NAMALWA (cell line): ENCODE measurements at regions not wholly inside any gene's neighbourhood (a gene's known extent, or its start where the extent isn't known, plus 50 kb on each side); places are given as distances from the start of the nearest gene placed in this dataset.
"Not testable (repeated sequence)": the region's sequence is repeated elsewhere in the genome, so short reads cannot be mapped to it uniquely, and the experiment has no call there.

Experiments used
- DNase-seq: peaks from one replicate; pipeline ENCODE4 v3.0.0-alpha.2; 2015; ENCODE audit warnings: low spot score

DNA sequence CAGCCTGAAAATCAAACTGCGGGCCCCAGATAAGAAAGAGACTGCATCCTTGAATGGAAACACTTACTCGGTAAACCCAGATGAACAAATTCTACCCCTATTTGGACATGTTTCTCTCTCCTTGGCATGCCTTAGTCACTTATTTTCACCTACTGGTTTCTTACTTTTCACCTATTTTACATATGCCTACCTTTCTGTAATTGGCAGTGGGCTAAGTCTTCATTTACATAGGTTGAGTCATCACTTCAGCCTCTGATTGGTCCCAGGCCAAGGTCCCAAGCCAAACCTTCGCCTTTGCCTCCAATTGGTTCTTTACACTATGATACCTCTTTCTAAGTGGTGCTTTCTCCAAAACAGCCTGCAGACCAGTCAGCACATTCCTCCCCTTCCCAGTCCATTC lies 111.3 kb downstream of the DYRK2 start:
- no peak for DNase-seq

DNA sequence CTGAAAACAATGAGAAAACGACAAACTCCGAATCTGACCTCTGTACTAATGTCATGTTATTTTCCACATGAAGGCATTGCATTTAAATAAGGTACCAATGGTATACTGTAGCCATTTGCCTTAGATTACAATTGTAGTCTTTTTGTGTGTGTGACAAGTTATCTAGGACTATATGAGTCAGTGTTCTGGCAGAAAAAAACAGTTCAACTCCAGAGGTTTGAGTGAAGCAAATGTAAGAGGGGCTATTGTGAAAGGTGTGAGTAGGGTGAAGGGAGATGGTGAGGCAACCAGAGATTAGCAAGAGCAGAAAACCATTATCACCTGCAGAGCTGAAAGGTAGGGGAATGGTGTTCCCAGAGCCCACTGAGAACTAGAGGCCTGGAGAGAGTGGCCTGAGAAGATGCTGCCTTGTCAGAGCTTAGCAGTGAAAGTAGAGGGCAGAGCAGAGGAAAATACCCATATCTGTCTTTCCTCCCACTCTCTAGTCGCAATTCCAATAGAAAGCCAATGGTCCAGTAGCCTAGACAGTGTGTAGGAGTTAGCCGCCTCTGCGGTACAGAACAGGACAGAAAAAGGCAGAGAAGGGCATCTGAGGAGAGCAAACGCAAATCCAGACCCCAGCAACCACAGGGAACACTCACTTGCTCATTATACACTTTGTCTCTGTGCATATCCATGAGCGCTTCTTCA lies 112.2 kb downstream of the DYRK2 start:
- DNase-seq: no peak

DNA sequence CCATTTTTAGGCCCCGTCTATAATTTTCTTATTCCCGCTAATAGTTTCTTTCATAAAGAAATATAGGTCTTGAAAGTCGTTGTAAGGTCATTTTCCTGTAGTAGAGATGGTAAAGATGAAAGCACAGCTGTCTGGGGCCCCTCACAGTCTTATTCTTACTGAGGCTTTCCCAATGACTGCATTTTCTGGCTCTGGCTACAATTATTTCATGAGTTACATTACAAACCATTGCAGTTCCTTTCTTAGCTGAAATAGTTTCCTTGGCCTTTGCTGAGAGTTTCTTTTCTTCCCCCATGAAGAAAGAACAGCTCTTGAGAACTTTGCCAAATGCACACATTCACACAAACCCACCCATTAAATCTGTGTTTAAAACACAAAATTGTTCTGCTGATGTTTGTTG lies 113.0 kb downstream of the DYRK2 start:
- DNase-seq: no peak

DNA sequence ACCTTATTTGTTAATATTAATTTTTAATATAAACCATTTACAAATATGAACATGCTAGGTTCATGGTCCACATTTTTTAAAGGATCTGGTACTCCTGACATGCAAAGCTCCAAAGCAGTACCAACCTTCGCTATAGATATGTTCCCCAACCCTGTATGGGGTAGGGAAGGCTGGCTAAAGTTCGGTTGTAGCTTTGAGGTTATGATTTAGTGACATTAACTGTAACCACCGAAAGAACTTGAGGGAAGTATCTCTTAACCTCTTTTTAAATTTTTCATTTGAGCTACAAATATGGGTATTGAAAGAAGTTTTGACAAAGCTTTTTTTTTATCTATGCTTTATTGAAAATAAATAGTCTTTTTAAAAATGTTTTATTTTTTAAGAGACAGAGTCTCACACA lies 115.5 kb downstream of the DYRK2 start:
- DNase-seq: no peak

DNA sequence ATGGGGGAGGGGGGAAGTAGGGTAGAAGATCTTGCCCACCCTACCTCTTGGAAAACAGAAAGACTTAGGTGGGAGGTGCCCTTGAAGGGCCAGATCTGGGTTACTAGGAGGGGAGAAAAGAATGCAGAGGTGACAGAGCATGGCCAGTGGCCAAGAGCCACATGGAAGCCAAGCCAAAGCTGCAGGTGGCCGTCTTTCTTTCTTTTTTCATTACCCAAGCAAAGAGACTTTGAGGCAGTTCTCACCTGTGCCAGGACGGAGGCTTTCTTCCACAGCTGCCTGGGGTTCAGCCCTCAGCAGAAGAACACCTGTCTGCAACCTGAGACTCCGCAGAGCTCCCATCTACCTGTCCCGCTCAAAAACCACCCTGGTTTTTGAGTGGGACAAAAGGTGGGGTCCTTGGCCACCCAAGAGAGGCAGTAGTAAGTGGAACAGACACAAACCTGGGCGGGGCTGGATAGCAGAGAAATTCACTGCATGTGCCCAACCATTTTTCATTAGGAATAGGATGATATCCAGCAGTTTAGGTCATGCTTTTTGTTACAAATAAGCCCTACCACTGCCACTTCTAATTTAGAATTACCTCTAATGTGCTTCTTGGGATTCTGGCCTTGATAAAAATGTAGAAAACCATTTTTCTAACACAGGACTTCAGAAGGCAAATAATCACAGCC lies 116.5 kb downstream of the DYRK2 start:
- DNase-seq: no peak

GRCh38 chr12:67765776-67766766 lies 117.5 kb downstream of the DYRK2 start:
- no peak for DNase-seq

DNA sequence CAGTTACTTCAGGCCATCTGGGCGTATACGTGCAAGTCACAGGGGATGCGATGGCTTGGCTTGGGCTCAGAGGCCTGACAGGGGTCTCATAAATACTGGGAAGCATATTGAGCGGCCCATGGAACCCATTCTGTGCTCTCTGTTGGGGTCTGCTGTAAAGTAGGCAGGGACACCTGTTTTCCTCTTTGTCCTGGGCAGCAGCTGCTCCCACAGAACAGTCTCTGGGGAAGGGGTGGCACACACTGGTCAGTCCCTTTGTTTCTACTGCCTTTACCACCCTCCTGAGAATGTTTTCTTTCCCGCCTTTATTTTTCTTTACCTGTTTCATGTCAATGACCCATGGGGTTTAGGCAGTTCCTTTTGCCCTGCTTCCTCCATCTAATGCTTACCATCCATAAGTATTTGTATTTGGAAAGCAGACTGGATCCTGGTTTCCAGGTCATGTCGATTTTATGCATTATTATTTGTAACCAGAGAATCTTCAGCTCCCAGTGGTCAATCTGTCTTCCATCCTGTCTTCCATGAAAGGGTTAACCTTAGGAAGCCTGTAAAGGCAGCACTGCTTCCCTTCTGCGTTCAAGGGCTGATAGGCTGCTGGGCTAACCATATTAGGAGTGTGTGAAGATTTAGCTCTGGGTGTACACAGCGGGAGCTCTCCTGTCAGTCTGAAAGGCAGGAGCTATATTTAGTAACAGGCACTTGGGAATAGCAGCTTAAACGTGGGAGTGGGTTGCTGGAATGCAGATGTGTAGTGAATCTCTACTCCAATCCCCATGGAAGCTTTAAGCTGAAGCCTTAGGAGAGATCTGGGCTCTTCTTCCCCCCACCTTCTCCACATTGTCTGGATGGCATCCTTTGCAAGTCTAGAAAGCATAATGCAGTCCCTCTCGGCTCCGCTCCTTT lies 124.0 kb downstream of the DYRK2 start:
- DNase-seq: no peak

GRCh38 chr12:67773896-67774295 lies 125.4 kb downstream of the DYRK2 start:
- no peak for DNase-seq

- no peak for DNase-seq
Observed at GRCh38 chr12:67774983-67775587, 126.5 kb downstream of the DYRK2 start.

DNA sequence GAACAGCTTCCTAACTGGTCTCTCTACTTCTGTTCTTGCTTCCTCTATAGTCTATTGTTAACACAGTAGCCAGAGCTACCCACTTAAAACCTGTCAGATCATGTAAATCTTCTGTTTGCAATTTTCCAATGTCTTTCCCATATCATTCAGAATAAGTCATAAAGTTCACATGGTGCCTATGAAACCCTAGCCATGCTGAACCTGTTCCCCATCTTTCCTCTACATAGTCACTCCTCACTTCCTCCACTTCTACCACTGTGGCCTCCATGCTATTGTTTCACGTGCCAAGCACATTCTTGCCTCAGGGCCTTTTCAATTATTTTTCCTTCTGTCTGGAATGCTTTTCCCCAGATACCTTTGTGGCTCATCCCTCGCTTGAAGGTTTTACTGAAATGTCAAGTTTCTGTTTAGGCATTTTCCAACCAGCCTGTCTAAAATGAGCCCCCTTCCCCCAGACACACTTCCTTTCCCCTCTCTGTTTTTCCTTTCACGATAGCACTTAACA lies 132.1 kb downstream of the DYRK2 start:
- DNase-seq: no peak

GRCh38 chr12:67782573-67782972 lies 134.0 kb downstream of the DYRK2 start:
- no peak for DNase-seq

- no peak for DNase-seq
Observed at GRCh38 chr12:67783393-67783792, 134.8 kb downstream of the DYRK2 start.

DNA sequence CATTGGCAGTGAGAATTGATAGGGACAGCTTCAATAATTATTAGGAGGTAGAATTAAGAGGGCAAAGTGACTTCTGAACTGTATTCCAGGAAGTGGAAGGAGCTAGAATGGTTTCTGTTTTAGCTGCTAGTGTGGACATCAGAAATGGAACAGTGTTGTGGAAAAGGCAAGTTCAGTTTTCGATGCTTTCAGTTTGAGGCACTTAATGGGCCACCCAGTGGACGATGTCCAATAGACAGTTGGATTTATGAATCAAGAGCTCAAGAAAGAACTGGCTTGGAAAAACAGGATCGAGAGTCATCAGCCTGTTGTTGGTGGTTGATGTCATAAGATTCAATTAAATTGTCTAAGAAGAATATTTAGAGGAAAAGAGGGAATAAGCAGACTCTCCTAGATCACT lies 136.3 kb downstream of the DYRK2 start:
- no peak for DNase-seq

DNA sequence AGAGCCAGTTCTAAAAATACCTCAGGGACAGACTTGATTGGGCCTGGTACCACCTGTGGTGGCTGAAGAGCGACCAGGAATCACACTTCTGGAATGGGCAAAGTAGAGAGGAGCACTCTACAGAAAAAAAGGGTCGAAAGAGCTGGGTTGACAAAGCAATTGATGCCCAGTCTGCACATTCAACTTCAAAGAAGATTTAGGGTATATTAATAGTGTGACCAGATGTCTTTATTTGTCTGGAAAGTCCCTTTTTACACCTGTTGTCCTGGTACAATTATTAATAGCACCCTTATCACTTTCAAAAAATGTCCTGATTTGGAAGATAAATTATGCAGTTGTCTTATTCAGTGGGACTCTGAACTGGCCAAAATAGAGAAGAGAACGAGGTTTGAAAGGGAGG lies 137.5 kb downstream of the DYRK2 start:
- peak; percentile 19 for DNase-seq

DNA sequence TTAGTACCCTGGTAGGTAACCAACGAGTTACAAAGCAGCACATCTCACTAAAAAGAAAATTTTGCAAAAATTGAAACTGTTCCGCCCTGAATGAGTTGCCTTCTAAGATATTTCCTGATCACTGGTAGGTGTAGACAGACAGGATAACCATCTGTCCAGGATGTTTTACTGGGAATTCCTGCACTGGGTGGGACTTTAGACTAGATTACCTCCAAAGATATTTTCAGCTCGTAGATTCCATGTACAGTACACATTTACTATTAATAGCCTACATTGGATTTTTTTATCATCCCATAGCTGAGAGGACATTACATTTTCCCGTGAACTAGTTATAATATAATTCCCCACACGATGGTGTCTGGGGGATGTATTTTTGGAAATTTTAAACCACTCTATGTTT lies 139.6 kb downstream of the DYRK2 start:
- DNase-seq: no peak

- DNase-seq: no peak
Observed at GRCh38 chr12:67789266-67789665, 140.7 kb downstream of the DYRK2 start.

DNA sequence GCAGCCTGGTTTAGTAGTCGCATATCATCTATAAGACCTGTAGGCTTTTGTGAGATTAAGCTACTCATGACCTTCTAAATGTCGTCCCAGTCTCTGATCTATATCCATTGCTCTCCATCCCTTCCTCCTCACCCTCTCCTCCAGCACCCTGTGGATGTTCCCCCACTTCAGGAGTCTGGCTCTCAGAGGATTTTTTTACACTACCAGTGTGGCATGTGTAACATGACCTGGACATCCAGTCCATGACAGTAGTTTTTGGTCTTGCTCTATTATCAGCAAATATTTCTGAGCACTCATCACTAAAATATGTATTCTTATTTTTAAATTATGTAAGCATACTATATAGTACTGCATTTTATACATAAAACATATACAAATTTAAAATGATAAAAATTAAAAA lies 142.1 kb downstream of the DYRK2 start:
- no peak for DNase-seq

GRCh38 chr12:67791362-67791761 lies 142.8 kb downstream of the DYRK2 start:
- DNase-seq: not testable (repeated sequence)

DNA sequence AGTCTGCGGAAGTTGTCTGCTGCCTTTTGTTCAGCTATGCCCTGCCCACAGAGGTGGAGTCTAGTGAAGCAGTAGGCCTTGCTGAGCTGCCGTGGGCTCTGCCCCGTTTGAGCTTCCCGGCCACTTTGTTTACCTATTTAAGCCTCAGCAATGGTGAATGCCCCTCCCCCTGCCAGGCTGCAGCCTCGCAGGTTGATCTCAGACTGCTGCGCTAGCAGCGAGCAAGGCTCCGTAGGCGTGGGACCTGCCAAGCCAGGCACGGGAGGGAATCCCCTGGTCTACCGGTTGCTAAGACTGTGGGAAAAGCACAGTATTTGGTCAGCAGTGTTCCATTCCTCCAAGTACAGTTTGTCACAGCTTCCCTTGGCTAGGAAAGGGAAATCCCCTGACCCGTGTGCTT lies 143.6 kb downstream of the DYRK2 start:
- no peak for DNase-seq

GRCh38 chr12:67794161-67794560 lies 145.6 kb downstream of the DYRK2 start:
- DNase-seq: no peak

DNA sequence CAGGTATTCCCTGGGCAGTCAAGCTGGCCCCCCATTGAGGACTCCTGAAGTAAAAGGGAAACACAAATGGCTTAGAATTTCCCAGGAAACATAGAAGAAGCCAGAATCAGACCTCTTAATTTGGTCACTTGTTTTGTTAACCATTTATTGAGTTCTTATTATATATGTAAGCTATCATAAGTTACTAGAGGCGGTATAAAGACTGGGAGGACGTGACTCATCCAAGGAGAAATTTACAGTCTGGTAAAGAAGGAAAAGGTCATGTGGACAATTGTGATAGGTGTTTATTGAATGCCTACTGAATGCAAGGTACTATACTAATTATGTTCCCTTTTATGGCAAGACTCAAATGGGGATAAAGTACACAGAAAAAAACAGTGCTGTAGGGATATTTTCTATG lies 146.7 kb downstream of the DYRK2 start:
- DNase-seq: no peak
